Stimulated activated naive B cell treated with anti-CD40 and anti-IgM and Interleukin-4, amounts not matched to agents 10 μg/mL and 1 μg/mL and 100 μg/mL, for 72 hours (primary cell): ENCODE measurements at regions not wholly inside any gene's neighbourhood (a gene's known extent, or its start where the extent isn't known, plus 50 kb on each side); places are given as distances from the start of the nearest gene placed in this dataset.

Experiments used
- ATAC-seq, 2 donors: fragments of 150-1000 bp; cut with Tn5 transposase; replicated peaks; 2 replicates each; pipeline ENCODE4 v1.10.0; 2021; ENCODE audit warnings: moderate library complexity in 1 of 2
- DNase-seq: peaks from one replicate; pipeline ENCODE4 v3.0.0; 2021
- H3K27ac Mint-ChIP-seq: one replicate; pipeline ENCODE4 v1.8.0; 2022; ENCODE audit warnings: mild to moderate bottlenecking, mixed read lengths
- H3K27me3 Mint-ChIP-seq, 2 donors: one replicate each; pipeline ENCODE4 v1.8.0; 2022; ENCODE audit warnings: mixed read lengths in 2 of 2
- H3K36me3 Mint-ChIP-seq, 2 donors: one replicate each; pipeline ENCODE4 v1.8.0; 2022; ENCODE audit warnings: mixed read lengths in 2 of 2, mild to moderate bottlenecking in 1 of 2
- H3K4me1 Mint-ChIP-seq, 2 donors: one replicate each; pipeline ENCODE4 v1.8.0; 2022; ENCODE audit warnings: mixed read lengths in 2 of 2, mild to moderate bottlenecking in 1 of 2
- H3K4me3 Mint-ChIP-seq, 2 donors: one replicate each; pipeline ENCODE4 v1.8.0; 2022; ENCODE audit warnings: mild to moderate bottlenecking in 2 of 2, mixed read lengths in 2 of 2, moderate library complexity in 1 of 2
- H3K9me3 Mint-ChIP-seq, 2 donors: one replicate each; pipeline ENCODE4 v1.8.0; 2022; ENCODE audit warnings: mixed read lengths in 2 of 2, mild to moderate bottlenecking in 1 of 2

GRCh38 chr2:41694536-41695049, 353.2 kb upstream of the PKDCC start:
- peaks cover 0 to 4% of the 10 kb centered on the region in 2 donors for H3K36me3 Mint-ChIP-seq
- peaks cover 0 to 5% of the 10 kb centered on the region in 2 donors for H3K27me3 Mint-ChIP-seq
- peaks cover 0 to 1% of the 10 kb centered on the region in 2 donors for H3K9me3 Mint-ChIP-seq
- no peak for ATAC-seq
- H3K4me1 Mint-ChIP-seq = peaks cover 2 to 28% of the 10 kb centered on the region in 2 donors
- no peak overlapping the region for H3K4me3 Mint-ChIP-seq
- DNase-seq = no peak
- H3K27ac Mint-ChIP-seq = no peak overlapping the region

- peaks cover 0 to 5% of the 10 kb centered on the region in 2 donors for H3K27me3 Mint-ChIP-seq
- DNase-seq (no peak), ATAC-seq (peak in 1 of 2 donors; percentile 57)
- no peak overlapping the region for H3K27ac Mint-ChIP-seq
- H3K9me3 Mint-ChIP-seq = peaks cover 0 to 1% of the 10 kb centered on the region in 2 donors
- H3K4me1 Mint-ChIP-seq = peaks cover 2 to 28% of the 10 kb centered on the region in 2 donors
- H3K4me3 Mint-ChIP-seq = no peak overlapping the region
- peaks cover 0 to 5% of the 10 kb centered on the region in 2 donors for H3K36me3 Mint-ChIP-seq
Observed at GRCh38 chr2:41695198-41696113, 352.4 kb upstream of the PKDCC start.

GRCh38 chr2:41697389-41697788, 350.4 kb upstream of the PKDCC start:
- Mint-ChIP-seq H3K36me3 (peaks cover 0 to 3% of the 10 kb centered on the region in 2 donors), H3K4me1 (peaks cover 2 to 19% of the 10 kb centered on the region in 2 donors), H3K9me3 (no peaks in the 10 kb centered on the region), H3K27ac (no peak overlapping the region), H3K4me3 (no peak overlapping the region), H3K27me3 (peaks cover 0 to 5% of the 10 kb centered on the region in 2 donors)
- DNase-seq (no peak), ATAC-seq (no peak)

GRCh38 chr2:41698678-41699422, 349.0 kb upstream of the PKDCC start:
- Mint-ChIP-seq H3K27me3 (peaks cover 0 to 5% of the 10 kb centered on the region in 2 donors), H3K36me3 (peaks cover 0 to 3% of the 10 kb centered on the region in 2 donors), H3K27ac (no peak overlapping the region), H3K4me1 (peaks cover 2 to 19% of the 10 kb centered on the region in 2 donors), H3K9me3 (no peaks in the 10 kb centered on the region), H3K4me3 (peak overlapping the region in 1 of 2 donors; percentile 58)
- ATAC-seq = peak; percentile 68 to 81
- DNase-seq = no peak

GRCh38 chr2:41701231-41701630, 346.6 kb upstream of the PKDCC start:
- no peak for ATAC-seq
- DNase-seq = no peak

GRCh38 chr2:41703123-41703522, 344.7 kb upstream of the PKDCC start:
- Mint-ChIP-seq H3K4me1 (peaks cover 0 to 11% of the 10 kb centered on the region in 2 donors), H3K4me3 (no peak overlapping the region), H3K9me3 (no peaks in the 10 kb centered on the region), H3K36me3 (peaks cover 0 to 1% of the 10 kb centered on the region in 2 donors), H3K27ac (no peak overlapping the region), H3K27me3 (no peaks in the 10 kb centered on the region)
- DNase-seq (no peak), ATAC-seq (no peak)

More at GRCh38 chr2:41701231-41701630, 346.6 kb upstream of the PKDCC start:
- Mint-ChIP-seq H3K9me3 (no peaks in the 10 kb centered on the region), H3K4me3 (no peak overlapping the region), H3K36me3 (peaks cover 0 to 1% of the 10 kb centered on the region in 2 donors), H3K27me3 (peaks cover 0 to 5% of the 10 kb centered on the region in 2 donors), H3K27ac (no peak overlapping the region), H3K4me1 (peaks cover 0 to 11% of the 10 kb centered on the region in 2 donors)

GRCh38 chr2:41705634-41706033, 342.2 kb upstream of the PKDCC start:
- H3K9me3 Mint-ChIP-seq = peaks cover 0 to 2% of the 10 kb centered on the region in 2 donors
- H3K4me1 Mint-ChIP-seq = peaks cover 3 to 22% of the 10 kb centered on the region in 2 donors
- no peak overlapping the region for H3K27ac Mint-ChIP-seq
- H3K36me3 Mint-ChIP-seq = peaks cover 0 to 2% of the 10 kb centered on the region in 2 donors
- H3K27me3 Mint-ChIP-seq = peaks cover 3 to 4% of the 10 kb centered on the region in 2 donors
- ATAC-seq (no peak), DNase-seq (no peak)
- H3K4me3 Mint-ChIP-seq = no peak overlapping the region

GRCh38 chr2:41706286-41706685, 341.5 kb upstream of the PKDCC start:
- peaks cover 0 to 2% of the 10 kb centered on the region in 2 donors for H3K9me3 Mint-ChIP-seq
- peaks cover 5 to 7% of the 10 kb centered on the region in 2 donors for H3K27me3 Mint-ChIP-seq
- DNase-seq = no peak
- H3K36me3 Mint-ChIP-seq = peaks cover 0 to 2% of the 10 kb centered on the region in 2 donors
- ATAC-seq = no peak
- H3K27ac Mint-ChIP-seq = no peak overlapping the region
- no peak overlapping the region for H3K4me3 Mint-ChIP-seq
- H3K4me1 Mint-ChIP-seq = peaks cover 5 to 25% of the 10 kb centered on the region in 2 donors

GRCh38 chr2:41707790-41708451, 339.9 kb upstream of the PKDCC start:
- Mint-ChIP-seq H3K27ac (no peak overlapping the region), H3K9me3 (peaks cover 0 to 2% of the 10 kb centered on the region in 2 donors), H3K27me3 (peaks cover 5 to 7% of the 10 kb centered on the region in 2 donors), H3K36me3 (peaks cover 0 to 2% of the 10 kb centered on the region in 2 donors), H3K4me3 (no peak overlapping the region), H3K4me1 (peaks cover 5 to 25% of the 10 kb centered on the region in 2 donors)
- DNase-seq (no peak), ATAC-seq (no peak)

GRCh38 chr2:41709702-41710599, 337.9 kb upstream of the PKDCC start:
- peaks cover 5 to 7% of the 10 kb centered on the region in 2 donors for H3K27me3 Mint-ChIP-seq
- H3K27ac Mint-ChIP-seq = peak overlapping the region; percentile 70
- ATAC-seq = peak; percentile 80 to 81

GRCh38 chr2:41710944-41711343, 336.9 kb upstream of the PKDCC start:
- Mint-ChIP-seq H3K27me3 (peaks cover 5 to 7% of the 10 kb centered on the region in 2 donors), H3K27ac (no peak overlapping the region), H3K4me3 (no peak overlapping the region), H3K36me3 (peaks cover 0 to 2% of the 10 kb centered on the region in 2 donors), H3K9me3 (peaks cover 3 to 4% of the 10 kb centered on the region in 2 donors), H3K4me1 (peaks cover 9 to 31% of the 10 kb centered on the region in 2 donors)
- DNase-seq (no peak), ATAC-seq (no peak)

More at GRCh38 chr2:41709702-41710599, 337.9 kb upstream of the PKDCC start:
- peaks cover 0 to 2% of the 10 kb centered on the region in 2 donors for H3K36me3 Mint-ChIP-seq
- peaks cover 5 to 25% of the 10 kb centered on the region in 2 donors for H3K4me1 Mint-ChIP-seq
- peaks cover 0 to 2% of the 10 kb centered on the region in 2 donors for H3K9me3 Mint-ChIP-seq
- peak overlapping the region in 1 of 2 donors; percentile 54 for H3K4me3 Mint-ChIP-seq
- no peak for DNase-seq

GRCh38 chr2:41711736-41712135, 336.1 kb upstream of the PKDCC start:
- DNase-seq (no peak), ATAC-seq (no peak)
- Mint-ChIP-seq H3K27ac (no peak overlapping the region), H3K4me1 (peaks cover 9 to 31% of the 10 kb centered on the region in 2 donors), H3K27me3 (peaks cover 5 to 7% of the 10 kb centered on the region in 2 donors), H3K36me3 (peaks cover 0 to 2% of the 10 kb centered on the region in 2 donors), H3K4me3 (no peak overlapping the region), H3K9me3 (peaks cover 3 to 4% of the 10 kb centered on the region in 2 donors)

DNA sequence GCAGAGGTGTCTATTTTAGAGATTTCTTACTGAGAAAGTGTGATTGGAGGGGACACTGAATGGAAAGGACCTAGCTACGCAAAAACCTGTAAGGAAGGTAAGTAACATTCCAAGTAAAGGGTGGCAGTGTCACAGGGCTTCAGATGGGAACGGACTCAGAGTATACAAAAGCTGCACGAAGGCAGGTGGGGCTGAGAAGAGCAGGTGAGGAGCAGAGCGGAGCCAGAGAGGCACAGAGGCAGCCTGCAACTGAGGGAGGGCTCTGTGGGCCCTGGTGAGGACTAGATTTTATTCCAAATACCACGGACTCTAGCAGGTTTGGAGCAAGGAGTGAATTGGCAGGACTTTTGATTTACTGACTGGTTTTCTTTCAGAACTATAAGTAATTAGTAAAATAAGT, 331.3 kb upstream of the PKDCC start:
- H3K27ac Mint-ChIP-seq = no peak overlapping the region
- H3K36me3 Mint-ChIP-seq = no peaks in the 10 kb centered on the region
- no peak overlapping the region for H3K4me3 Mint-ChIP-seq
- H3K4me1 Mint-ChIP-seq = peaks cover 4 to 6% of the 10 kb centered on the region in 2 donors
- H3K27me3 Mint-ChIP-seq = no peaks in the 10 kb centered on the region
- ATAC-seq (no peak), DNase-seq (no peak)
- peaks cover 2 to 4% of the 10 kb centered on the region in 2 donors for H3K9me3 Mint-ChIP-seq
